Tongue (tissue), 1 donor: ENCODE measurements at regions not wholly inside any gene's neighbourhood (a gene's known extent, or its start where the extent isn't known, plus 50 kb on each side); places are given as distances from the start of the nearest gene placed in this dataset.
A peak's percentile ranks its signal among the peaks of the same experiment; 100 is the strongest.
"Not testable (repeated sequence)": the region's sequence is repeated elsewhere in the genome, so short reads cannot be mapped to it uniquely, and the experiment has no call there.

Experiments
- DNase-seq: peaks from one replicate; pipeline ENCODE4 v3.0.0-alpha.2; 2015

DNA sequence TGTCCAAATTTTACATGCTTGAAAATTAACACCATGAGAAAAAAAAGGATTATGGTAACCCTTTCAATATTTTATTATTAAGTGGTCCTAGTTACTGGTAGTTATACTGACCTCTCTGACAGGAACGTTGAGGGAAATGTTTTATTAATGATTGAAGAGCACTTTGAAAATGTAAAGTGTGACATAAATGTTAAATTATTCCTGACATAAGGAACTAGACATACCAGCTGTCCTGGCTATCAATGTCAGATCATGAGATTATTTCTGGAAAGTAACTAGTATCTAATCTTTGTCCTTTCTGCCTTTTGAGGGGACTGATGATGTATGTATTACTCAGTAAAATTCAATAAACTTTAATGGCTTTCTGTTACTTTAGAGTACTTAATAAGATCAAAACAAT lies 1538.5 kb upstream of the CDH6 start:
- peak; percentile 7 for DNase-seq

DNA sequence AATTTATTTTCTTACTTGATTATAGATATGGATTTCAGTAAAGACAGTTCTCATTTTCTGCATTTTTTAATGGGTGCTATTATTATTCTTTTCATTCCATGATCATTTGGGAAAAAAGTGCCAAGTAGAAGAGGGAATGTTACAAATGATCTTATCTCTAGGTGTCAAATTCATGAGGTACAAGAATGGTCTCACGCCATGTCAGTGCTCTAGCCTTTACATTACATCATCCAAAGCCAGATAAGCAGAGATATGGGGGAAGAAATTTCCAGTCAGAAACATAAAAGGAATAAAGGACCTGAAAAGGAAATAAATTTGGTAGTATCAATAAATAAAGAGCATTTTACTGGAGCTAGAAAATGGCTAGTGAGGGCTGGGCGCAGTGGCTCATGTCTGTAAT lies 1544.2 kb upstream of the CDH6 start:
- no peak for DNase-seq

DNA sequence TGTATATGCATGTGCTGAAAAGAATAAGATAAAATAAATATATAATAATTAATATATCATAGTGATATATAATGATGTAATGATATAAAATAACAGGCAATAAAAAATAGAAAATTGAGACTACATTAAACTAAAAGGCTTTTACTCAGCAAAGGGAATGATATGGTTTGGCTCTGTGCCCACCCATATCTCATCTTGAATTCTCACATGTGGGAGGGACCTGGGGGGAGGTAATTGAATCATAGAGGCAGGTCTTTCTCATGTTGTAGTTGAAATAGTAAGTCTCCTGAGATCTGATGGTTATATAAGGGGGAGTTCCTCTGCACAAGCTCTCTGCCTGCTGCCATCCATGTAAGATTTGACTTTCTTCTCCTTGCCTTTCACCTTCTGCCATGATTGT lies 1550.9 kb upstream of the CDH6 start:
- DNase-seq, result no peak

DNA sequence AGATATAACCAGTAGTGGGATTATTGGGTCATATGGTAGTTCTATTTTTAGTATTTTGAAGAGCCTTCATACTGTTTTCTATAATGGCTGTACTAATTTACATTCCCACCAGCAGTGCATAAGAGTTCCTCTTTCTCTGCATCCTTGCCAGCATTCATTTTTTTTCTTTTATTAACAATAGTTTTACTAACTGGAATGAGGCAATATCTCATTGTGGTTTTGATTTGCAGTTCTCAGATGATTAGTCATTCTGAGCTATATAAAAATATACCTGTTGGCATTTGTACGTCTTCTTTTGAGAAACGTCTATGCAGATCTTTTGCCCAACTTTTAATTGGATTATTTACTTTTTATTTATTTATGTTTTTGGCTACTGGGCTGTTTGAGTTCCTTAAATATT lies 1579.3 kb upstream of the CDH6 start:
- DNase-seq, result no peak

DNA sequence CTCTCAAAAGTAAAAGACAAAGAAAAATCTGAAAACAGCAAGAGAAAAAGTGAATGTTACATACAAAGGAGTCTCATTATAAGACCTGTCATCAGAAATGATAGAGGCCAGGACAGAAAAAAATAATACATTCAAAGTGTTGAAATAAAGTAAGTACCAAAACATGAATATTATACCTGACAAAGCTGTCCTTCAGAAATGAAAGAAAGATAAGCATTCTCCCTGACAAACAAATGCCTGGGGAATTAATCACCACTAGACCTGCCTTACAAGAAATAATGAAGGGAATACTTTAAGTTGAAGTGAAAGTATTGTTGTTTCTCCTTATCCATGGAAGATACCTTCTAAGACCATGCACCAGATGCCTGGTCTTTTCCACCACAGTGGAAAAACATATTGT lies 1605.2 kb upstream of the CDH6 start:
- DNase-seq, result no peak

DNA sequence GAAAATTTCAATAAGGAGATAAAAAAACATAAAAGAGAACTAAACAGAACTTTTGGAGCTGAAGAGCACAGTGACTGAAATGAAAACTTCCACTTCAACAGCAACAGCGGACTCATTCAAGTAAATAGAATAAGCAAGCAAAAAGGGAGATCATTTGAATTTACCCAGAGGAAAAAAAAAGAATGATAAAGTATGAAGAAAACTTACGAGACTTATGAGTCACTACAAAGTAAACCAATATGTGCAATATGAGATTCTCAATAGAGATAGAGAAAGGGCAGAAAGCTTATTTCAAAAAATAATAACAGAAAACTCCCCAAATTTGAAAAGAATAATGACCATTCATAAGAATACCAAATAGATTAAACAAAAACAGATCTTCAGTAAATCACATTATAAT lies 1605.7 kb upstream of the CDH6 start:
- no peak for DNase-seq

DNA sequence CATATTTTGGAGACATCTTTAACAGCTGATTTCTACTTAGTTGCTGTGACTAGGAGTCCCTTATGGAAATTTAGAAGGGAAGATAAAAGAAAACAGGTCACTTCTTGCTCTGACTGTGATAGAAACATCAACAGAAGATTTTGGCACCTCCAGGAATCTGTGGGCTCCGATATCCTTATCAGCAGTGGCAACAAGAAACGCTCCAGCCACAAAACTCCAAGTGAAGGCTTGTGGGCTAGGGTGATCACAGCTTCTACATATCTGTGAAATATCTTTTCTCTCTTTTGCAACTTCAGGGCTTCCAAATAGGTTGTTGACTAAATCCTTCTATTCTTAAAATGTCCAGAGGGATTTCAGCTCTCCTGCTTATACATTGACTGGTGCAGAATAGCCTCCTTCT lies 1625.5 kb upstream of the CDH6 start:
- DNase-seq, result no peak

DNA sequence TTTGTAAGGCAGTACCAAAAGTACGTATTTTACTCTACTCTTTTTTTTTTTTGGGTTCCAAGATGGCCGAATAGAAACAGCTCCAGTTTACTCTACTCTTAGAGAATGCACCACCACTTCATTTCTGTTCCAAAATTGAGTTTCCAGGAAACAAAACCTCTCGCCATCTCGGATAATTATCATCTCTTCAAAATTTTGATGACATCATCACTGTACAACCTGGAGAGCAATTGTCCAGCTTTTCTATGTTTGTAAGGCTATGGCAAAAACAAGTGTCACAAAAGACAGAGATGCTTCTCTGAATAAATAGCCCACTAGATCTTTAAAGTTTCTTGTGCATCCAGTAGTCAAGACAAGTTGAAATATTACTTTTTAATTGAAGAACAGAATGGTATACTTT lies 1631.9 kb upstream of the CDH6 start:
- no peak for DNase-seq

DNA sequence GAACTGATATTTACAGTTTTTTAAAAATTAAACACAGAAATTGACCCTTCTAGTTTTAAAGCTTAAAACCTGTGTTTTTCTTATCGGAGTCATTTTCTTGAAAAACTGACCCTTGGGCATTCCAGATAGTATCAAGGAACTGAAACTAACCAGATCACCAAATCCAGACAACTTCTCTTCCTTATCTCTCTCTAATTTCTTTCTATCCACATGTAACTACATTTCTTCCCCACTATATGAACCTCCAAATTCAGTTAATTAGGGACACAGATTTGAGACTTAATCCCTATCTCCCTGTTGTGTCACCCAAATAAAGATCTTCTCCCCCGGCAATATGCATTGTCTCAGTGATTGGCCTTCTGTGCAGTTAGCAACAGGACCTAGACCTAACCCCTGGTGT lies 1643.0 kb upstream of the CDH6 start:
- DNase-seq, result no peak

DNA sequence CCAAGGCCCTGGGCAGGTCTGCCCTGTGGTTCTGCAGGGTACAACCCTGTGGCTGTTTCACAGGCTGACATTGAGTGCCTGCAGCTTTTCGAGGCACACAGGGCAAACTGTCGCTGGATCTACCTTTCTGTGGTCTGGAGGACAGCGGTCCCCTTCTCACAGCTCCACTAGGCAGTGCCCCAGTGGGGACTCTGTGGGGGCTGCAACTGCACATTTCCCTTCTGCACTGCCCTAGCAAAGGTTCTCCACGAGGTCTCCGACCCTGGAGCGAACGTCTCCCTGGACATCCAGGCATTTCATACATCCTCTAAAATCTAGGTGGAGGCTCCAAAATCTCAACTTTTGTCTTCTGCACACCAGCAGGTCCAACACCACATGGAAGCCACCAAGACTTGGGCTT lies 1645.2 kb upstream of the CDH6 start:
- DNase-seq, result no peak

DNA sequence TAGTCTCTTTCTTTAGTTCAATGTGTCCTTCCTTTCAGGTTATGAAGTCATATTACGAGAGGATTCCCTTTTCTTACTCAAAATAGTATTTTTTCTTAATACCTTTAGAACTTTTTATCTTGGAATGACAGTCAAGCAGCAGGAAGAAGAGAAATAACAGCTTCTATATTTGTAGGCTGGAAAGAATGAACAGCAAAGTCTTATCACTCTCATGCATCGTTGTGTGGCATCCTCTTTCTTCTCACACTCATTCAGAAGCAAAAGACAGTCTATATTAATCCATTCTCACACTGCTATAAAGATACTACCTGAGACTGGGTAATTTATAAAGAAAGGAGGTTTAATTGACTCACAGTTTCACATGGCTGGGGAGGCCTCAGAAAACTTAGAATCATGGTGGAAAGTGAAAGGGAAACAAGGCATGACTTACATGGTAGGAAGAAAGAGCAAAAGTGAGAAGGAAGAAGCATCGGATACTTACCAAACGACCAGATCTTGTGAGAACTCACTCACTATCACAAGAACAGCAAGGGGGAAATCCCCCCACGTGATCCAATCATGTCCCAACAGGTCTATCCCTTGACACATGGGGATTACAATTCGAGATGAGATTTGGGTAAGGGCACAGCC lies 1646.1 kb upstream of the CDH6 start:
- DNase-seq, result no peak

DNA sequence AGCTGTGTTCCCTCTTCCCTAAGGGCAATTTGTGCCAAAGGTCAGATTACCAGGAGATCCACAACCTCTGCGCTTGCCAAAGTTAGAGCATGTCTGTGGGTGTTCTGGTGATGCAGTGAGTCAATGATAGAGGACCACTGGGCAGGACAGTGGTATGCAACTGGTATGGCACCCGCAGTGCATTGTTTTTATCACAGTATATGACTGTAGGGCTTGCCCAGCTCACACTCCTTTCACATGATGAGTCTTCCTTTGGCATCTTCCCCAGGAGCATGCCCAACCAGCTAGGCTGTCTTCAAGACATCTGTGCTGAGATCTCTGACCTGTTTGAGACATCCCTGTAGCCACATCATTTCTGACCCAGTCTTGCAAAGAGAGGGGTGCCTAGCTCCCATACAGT lies 1650.0 kb upstream of the CDH6 start:
- no peak for DNase-seq

DNA sequence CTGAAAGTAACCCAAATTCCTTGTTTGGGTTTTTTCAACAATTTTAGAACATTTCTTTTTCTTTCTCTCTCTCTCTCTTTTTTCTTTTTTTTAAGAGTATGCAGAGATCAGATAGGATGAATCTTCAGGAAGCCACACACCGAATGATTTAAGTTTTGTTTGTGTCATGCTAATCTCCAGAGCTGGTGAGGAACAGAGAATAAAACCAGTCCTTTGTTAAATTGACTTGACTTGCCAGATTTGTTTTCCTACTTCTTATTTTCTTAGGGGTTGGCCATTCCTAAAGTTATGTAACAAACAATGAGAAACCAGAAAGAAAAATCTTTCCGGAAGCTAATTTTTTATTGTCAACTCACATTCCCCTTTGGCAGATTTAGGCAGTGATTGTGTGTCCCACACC lies 1669.3 kb upstream of the CDH6 start:
- DNase-seq, result no peak

DNA sequence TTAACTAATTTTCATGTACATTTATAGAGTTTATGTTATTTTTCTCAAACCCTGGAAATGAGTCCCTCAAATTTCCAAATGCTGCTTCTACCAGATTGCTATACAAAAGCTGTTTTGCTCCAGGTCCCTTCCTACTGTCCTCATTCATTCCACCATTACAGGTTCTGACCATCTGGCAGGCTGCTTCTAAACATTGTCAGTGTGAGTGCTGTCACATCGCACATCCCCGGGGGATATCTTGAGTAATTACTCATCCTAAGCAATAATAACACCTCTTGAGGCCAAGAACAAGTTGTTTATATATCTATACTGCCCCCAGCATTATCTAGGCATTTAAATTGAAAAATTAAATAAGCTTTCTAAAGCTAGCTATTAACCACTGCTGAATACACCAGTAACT lies 1675.3 kb upstream of the CDH6 start:
- DNase-seq, result no peak

DNA sequence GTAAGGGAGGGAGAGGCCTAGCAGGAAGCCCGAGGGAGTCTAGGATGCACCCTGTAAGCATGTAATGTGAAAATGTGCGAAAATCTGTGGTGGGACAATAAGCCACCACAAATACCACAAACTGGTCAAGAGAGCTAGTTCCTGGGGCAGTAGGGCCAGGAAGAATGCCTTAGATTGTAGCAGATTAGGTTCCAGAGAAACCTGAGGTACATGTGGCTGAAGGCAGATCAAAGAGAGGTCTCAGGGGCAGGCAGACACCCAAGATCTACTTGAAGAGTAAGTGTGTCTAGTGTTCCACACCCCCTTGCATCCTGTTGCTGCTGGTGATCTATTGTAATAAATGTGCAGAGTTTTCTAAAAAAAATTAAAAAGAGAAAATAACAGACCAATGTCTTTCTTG lies 1677.3 kb upstream of the CDH6 start:
- no peak for DNase-seq

DNA sequence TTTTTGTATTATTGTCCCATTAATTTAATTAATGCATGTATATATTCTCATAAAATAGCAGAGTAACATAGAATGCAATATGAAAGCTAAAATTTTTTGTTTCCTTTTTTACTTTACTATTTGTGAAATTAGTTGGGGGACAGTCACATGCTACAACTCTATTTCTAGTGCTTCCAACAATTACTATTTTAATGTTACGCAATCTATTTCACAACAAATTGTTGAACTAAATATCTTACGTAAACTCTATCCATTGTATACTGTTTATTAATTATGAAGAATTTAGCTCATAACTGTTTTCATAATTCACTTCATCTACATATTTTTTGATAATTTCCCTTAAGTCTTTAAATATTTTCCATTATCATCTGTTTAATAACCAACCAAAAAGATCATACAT lies 1685.4 kb upstream of the CDH6 start:
- DNase-seq, result no peak

DNA sequence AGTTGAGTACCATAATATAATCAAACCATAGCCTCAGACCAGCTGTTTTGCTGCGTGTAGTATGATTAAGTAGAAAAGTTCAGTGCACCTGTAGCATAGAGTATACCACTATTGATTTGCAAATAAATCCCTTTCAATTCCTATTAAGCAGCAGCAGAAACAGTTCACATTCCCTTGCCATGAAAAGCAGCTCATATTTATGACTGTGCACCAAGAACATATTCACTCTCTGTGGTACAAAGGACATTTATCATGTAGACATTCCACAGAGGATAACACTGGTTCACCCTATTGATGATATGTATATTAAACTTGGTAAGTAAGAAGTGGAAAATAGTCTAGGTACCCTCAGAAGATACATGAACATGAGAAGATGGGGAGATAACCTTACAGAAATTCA lies 1689.1 kb upstream of the CDH6 start:
- no peak for DNase-seq

DNA sequence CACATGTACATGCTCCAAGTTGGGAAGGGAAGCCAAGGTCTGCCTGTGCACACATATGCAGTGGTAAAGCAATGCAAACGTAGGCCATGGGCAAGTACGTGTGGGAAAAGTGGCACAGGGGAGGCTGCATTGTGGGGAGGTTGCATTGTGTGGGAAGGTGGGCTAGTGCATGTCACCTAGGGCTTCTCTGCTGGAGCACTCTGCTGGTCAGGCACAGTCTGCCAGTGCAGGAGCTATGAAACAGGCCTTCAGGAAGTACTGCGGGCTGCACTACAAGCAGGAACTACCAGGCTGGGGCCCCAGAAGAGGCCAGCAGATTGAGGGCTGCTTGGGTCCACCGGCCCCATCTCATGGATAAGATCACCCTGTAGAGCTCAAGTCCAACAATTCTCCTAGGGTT lies 1694.6 kb upstream of the CDH6 start:
- DNase-seq, result no peak

DNA sequence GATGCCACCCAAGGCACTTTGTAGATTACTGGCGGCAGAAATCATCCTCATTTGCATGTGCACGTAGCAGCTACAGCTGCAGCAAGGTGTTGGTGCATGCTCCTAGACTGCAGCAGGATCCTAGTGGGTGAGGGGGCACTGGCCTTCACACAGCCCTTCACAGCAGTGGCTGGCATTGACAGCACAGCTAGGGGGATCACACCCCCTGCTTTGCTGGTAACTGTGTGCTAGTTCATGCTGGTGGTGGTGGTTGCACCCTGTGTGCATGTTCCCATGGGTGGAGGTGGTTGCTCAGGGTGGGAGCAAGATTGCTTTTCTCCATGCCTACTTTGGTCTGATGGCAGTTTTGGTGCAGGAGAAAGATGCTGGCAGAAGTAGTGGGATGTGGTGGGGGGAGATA lies 1695.1 kb upstream of the CDH6 start:
- no peak for DNase-seq

DNA sequence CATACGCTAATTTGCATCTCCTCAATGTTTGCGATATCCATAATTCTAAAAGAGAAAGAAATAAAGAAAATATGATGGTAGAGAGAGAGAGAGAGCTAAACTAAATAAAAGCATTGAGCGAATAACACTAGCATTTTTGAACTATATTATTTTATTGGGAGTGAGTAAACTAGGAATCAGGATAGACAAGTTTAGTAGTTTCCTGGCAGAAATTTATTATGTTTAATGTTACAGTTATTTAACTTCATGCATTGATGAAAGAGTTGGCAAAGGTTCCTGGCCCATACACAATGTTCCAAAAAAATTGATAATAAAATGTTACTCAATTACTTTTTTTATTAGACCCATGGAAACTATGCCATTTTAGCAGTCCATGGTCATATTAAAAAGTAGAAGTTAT lies 1708.2 kb upstream of the CDH6 start:
- no peak for DNase-seq

DNA sequence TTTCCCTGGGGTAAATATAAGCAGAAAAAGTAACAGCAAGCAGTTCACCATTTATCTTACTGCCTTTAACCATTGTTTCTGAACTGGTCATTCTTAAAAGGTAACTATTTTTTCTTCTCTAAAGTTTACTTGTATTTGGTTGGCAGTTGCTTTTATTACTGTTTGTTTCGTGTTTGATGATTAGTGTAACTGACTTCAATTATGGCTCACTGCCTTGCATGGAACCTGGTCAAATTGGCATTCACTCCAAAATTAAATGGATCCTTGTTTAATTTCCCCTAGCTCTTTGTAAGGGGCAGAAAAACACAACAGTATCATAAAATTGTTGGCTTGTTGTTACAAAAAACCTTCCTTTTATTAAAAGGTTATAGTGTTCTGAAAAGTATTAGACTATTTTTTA lies 1723.9 kb upstream of the CDH6 start:
- no peak for DNase-seq

DNA sequence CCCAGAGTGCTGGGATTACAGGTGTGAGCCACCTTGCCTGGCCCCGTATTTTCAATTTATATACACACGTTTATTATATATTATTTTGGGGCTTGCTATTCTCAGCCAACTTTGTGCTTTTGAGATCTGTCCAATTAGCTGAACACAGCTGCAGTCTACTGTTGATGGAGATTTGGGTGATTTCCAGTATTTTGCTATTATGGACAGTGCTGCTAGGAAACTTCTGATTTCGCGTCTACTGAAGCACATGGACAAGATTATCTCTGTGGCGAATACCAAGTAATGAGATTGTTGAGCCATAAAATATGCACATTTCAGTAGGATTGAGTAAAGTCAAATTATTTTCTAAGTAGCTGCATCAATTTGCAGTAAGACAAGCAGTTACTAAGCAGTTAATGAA lies 1731.2 kb upstream of the CDH6 start:
- DNase-seq, result peak; percentile 91

DNA sequence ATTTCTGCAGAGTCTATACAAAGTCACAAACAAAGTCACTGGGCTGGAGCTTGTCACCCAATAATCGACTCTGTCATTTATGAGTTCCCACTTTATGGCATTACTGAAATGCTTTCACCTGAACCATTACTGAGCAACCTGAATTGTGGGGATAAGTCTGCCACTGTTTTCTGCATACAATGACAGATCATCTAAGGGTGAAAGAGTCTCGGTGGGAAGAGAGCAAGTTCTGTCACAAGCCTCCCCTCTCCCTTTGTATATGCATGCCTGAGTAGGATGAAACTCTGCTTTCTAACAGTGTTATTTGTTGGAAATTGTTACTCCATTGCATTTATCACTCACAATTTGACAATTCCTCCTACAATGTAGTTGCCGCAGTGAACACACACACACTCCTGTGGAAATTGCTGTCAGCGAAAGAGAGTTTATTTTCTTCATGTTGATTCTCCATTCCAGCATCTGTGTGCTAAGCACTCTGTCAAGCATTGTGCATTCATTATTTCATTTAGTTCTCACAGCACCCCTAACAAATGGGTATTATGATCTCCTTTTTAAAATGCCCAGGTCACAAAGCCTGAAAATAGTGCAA lies 1732.4 kb upstream of the CDH6 start:
- no peak for DNase-seq

DNA sequence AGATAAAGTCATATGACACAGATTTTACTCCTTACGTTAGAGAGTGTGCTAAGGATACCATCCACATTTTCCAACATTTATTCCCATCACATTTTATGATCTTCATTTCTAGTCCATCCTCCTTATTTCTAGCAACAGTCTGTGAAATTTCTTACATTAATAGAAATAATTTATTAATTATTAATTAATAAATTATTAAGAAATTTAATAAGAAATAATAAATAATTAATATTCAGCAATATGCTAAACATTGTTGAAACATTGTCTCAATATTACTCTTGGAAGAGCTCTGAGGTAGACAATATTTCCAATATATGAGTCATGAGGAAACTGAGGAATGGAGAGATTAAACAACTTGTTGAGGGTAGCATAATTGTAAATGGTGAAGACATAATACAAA lies 1742.5 kb upstream of the CDH6 start:
- DNase-seq, result not testable (repeated sequence)

DNA sequence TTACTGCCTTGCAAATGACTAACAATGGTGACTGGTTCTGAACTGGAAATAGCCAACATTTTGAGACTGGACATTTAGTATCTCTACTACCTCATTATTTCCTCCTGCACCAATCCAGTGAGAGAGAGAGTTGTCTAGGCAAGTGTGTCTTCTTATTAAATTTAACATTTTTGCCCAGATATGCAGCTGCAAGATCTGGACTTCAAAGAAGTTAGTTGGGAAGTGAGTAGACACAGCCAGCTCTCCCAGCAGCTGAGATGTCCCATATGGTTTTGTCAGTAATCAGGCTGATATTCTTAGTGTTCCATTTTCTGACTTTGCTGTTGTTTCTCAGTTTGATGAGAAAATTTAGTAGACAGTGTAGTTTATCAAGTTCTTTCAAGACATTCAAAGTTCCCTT lies 1778.8 kb upstream of the CDH6 start:
- no peak for DNase-seq
